GM10266 (cell line): ENCODE measurements at regions not wholly inside any gene's neighbourhood (a gene's known extent, or its start where the extent isn't known, plus 50 kb on each side); places are given as distances from the start of the nearest gene placed in this dataset.

Experiments
- DNase-seq: peaks from one replicate; pipeline ENCODE4 v3.0.0; 2012; ENCODE audit errors: extremely low spot score
- CTCF ChIP-seq: IDR thresholded peaks from 2 replicates; pipeline ENCODE4 v1.5.1; 2012; ENCODE audit warnings: mild to moderate bottlenecking, low read depth; ENCODE audit not compliant: control insufficient read depth, insufficient read depth; ENCODE audit errors: missing control alignments

- no peak for DNase-seq
- TF ChIP-seq CTCF = no peak
Observed at GRCh38 chr6:66068907-66069306, 361.9 kb upstream of the EYS start.

DNA sequence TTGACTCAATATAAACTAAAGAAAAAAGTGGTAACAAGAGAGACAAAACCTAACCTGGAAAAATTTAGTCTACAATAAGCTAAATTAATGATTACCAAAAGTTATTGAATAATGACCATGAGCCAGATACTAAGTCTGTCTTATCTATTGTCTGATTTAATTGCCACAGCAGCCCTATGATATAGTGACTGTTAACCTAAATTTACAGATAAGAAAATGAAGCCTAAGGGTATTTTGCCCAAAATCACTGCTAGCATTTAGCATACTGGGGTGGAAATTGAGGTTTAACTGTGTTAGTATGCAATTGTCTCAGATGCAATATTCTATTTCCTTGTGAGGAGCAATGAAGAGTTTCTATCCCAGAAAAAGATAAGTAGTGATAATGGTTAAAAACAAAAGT lies 361.0 kb upstream of the EYS start:
- TF ChIP-seq CTCF = no peak
- DNase-seq = no peak

DNA sequence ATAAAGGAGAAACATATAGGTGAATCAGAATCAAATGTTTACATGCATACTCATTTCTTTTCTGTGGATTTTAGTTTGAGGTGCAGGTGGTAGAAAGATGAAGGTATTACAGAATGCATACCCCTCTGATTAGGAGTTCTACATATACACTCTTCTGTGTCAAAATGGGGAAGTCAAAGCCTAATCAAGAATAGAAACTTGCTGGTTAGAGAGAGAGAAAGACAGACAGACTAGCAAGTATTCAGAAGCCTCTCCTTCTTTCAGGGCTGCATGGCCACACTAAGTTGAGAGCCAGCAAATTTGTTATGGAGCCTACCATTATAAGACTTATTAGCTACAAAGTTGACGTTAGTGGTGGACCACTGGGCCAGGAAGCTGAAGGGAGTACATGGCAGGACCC lies 358.3 kb upstream of the EYS start:
- no peak for TF ChIP-seq CTCF
- no peak for DNase-seq

- TF ChIP-seq CTCF = no peak
- DNase-seq = no peak
Observed at GRCh38 chr6:66057034-66057433, 350.0 kb upstream of the EYS start.

DNA sequence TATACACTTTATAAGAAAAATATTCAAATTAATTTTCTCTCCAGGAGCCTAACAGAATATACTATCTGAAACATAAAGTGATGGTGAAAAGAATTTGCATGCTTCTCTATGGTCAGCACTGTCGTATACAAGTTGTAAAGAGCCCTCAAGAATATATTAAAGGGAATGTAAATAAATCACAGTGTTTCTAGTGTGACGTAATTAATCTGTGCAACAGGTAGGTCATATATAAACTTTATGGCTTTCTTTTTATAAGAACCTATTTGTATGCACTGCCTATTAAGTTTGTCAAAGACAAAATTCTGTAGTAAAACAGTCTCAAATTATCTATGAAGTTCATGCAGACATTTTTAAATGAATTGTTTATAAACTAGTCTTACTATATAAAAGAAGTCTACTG lies 347.9 kb upstream of the EYS start:
- DNase-seq = no peak
- TF ChIP-seq CTCF = no peak

GRCh38 chr6:66051812-66052211 lies 344.8 kb upstream of the EYS start:
- DNase-seq = no peak
- TF ChIP-seq CTCF = no peak

- TF ChIP-seq CTCF = no peak
- DNase-seq = no peak
Observed at GRCh38 chr6:66048684-66049474, 341.9 kb upstream of the EYS start.
